ENCODE measurements at regions not wholly inside any gene's neighbourhood (a gene's known extent, or its start where the extent isn't known, plus 50 kb on each side); places are given as distances from the start of the nearest gene placed in this dataset.

DNA sequence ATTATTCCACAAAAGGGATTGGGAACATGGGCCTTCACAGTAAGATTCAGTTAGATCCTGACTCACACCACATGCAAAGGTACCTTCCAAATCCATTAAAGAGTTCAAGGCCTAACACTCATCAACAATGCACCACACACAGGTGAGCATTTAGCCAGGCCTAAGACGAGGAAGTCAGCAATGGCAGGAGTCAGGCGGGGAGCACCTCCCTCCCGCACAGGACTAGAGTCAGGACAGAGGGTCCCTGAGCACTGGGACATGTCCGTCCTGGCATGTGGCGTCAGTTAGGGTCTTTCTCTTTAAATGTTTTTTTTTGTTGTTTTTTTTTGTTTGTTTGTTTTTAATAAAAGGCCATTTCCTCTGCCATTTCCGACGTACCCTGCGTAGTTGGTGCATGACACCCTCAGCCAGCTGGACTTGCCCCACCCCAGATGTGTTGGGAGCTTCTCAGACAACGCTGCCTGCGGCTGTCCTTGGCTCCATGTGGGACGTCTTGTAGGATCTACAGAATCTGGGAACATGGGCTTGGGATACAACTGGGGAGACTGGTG, 1458.6 kb downstream of the BRD1 start:
- no peak overlapping the region for H3K4me3 Mint-ChIP-seq
- H3K9me3 Mint-ChIP-seq (ENCODE audit: insufficient read depth) = no peaks in the 10 kb centered on the region
- no peak overlapping the region for H3K27ac Mint-ChIP-seq
- ChIA-PET CTCF (no interaction called here), POLR2A (no interaction called here)
- intact Hi-C loops (cut with micrococcal nuclease) = no loop called here
- Histone ChIP-seq H3K4me2 (replicated peaks; ENCODE audit: low read depth, low read length, poor library complexity, severe bottlenecking) (no peak overlapping the region), H3K9ac (ENCODE audit: low read length) (no peak overlapping the region), H3K27ac (ENCODE audit: low read length in 2 of 2) (no peak overlapping the region), H4K20me1 (ENCODE audit: control insufficient read depth, insufficient read depth, low read length, poor library complexity, severe bottlenecking) (no peaks in the 10 kb centered on the region), H3K27me3 (replicated peaks in 1 of 4; ENCODE audit: control extremely low read depth in 1 of 4, control insufficient read depth in 3 of 4, insufficient read depth in 4 of 4, low read length in 3 of 4) (peaks cover 0 to 3% (median under 1%) of the 10 kb centered on the region in 4 experiments), H3K79me2 (ENCODE audit: control insufficient read depth, insufficient read depth, low read length) (no peaks in the 10 kb centered on the region), H3K4me1 (ENCODE audit: control insufficient read depth in 2 of 2, insufficient read depth in 2 of 2, low read length in 2 of 2) (no peaks in the 10 kb centered on the region), H3K36me3 (replicated peaks in 1 of 2; ENCODE audit: control extremely low read depth in 1 of 2, control insufficient read depth in 1 of 2, extremely low read depth in 1 of 2, insufficient read depth in 2 of 2, low read length in 1 of 2) (no peaks in the 10 kb centered on the region), H3K9me3 (ENCODE audit: control extremely low read depth in 1 of 3, control insufficient read depth in 2 of 3, insufficient read depth in 1 of 3, low read length in 2 of 3) (peaks cover 0 to 3% (median 0%) of the 10 kb centered on the region in 3 donors), H2AFZ (ENCODE audit: insufficient read depth, low read depth, low read length, poor library complexity, severe bottlenecking) (no peak overlapping the region), H3K4me3 (ENCODE audit: control extremely low read depth in 1 of 5, extremely low read depth in 1 of 5, insufficient read depth in 1 of 5, low read depth in 2 of 5, low read length in 4 of 5) (no peak overlapping the region)
- no peaks in the 10 kb centered on the region for H3K4me1 Mint-ChIP-seq
- WGBS (ENCODE audit: insufficient coverage) = 83% methylated on average over 4 of the region's 11 CpGs
- ATAC-seq (ENCODE audit: low read depth) (no peak), DNase-seq (no peak)
- H3K27me3 Mint-ChIP-seq = peaks cover 7% of the 10 kb centered on the region
- TF ChIP-seq, protein P1, sequence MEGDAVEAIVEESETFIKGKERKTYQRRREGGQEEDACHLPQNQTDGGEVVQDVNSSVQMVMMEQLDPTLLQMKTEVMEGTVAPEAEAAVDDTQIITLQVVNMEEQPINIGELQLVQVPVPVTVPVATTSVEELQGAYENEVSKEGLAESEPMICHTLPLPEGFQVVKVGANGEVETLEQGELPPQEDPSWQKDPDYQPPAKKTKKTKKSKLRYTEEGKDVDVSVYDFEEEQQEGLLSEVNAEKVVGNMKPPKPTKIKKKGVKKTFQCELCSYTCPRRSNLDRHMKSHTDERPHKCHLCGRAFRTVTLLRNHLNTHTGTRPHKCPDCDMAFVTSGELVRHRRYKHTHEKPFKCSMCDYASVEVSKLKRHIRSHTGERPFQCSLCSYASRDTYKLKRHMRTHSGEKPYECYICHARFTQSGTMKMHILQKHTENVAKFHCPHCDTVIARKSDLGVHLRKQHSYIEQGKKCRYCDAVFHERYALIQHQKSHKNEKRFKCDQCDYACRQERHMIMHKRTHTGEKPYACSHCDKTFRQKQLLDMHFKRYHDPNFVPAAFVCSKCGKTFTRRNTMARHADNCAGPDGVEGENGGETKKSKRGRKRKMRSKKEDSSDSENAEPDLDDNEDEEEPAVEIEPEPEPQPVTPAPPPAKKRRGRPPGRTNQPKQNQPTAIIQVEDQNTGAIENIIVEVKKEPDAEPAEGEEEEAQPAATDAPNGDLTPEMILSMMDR (IDR thresholded peaks at IDR 0.05) = no peak
- TF ChIP-seq EZH2 (IDR thresholded peaks at IDR 0.05; ENCODE audit: borderline replicate concordance, insufficient read depth, low read depth, low read length, poor library complexity, severe bottlenecking) = no peak

DNA sequence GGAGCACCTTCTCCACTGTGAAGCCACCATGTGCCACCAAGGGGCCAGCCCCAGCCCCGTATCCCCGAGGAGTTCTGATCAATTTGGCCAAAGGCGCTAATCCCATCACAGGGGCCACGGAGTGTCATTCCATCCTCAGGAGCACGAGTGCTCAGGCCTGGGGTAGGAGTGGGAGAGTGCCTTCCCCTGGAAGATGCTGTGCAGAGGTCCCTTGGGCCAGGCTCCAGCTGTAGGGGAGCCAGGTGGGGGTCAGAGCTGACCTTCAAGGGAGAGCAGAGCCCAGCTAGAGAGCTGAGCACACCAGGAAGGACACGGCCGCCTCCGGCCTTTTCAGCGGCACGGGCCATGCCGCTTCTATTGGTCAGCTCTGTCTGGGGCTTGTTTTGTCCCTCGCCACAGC, 1459.9 kb downstream of the BRD1 start:
- Histone ChIP-seq H3K9me3 (ENCODE audit: control extremely low read depth in 1 of 3, control insufficient read depth in 2 of 3, insufficient read depth in 1 of 3, low read length in 2 of 3) (peaks cover 0 to 3% (median 0%) of the 10 kb centered on the region in 3 donors), H3K4me1 (ENCODE audit: control insufficient read depth in 2 of 2, insufficient read depth in 2 of 2, low read length in 2 of 2) (no peaks in the 10 kb centered on the region), H3K9ac (ENCODE audit: low read length) (no peak overlapping the region), H3K4me2 (replicated peaks; ENCODE audit: low read depth, low read length, poor library complexity, severe bottlenecking) (no peak overlapping the region), H3K4me3 (ENCODE audit: control extremely low read depth in 1 of 5, extremely low read depth in 1 of 5, insufficient read depth in 1 of 5, low read depth in 2 of 5, low read length in 4 of 5) (no peak overlapping the region), H4K20me1 (ENCODE audit: control insufficient read depth, insufficient read depth, low read length, poor library complexity, severe bottlenecking) (no peaks in the 10 kb centered on the region), H3K79me2 (ENCODE audit: control insufficient read depth, insufficient read depth, low read length) (no peaks in the 10 kb centered on the region), H3K27me3 (replicated peaks in 1 of 4; ENCODE audit: control extremely low read depth in 1 of 4, control insufficient read depth in 3 of 4, insufficient read depth in 4 of 4, low read length in 3 of 4) (peaks cover 0 to 5% (median 0%) of the 10 kb centered on the region in 4 experiments), H2AFZ (ENCODE audit: insufficient read depth, low read depth, low read length, poor library complexity, severe bottlenecking) (no peak overlapping the region), H3K27ac (ENCODE audit: low read length in 2 of 2) (no peak overlapping the region), H3K36me3 (replicated peaks in 1 of 2; ENCODE audit: control extremely low read depth in 1 of 2, control insufficient read depth in 1 of 2, extremely low read depth in 1 of 2, insufficient read depth in 2 of 2, low read length in 1 of 2) (no peaks in the 10 kb centered on the region)
- intact Hi-C loops (cut with micrococcal nuclease) = no loop called here
- ChIA-PET POLR2A (no interaction called here), CTCF (no interaction called here)
- Mint-ChIP-seq H3K27me3 (peaks cover 5% of the 10 kb centered on the region), H3K4me1 (no peaks in the 10 kb centered on the region), H3K9me3 (ENCODE audit: insufficient read depth) (no peaks in the 10 kb centered on the region), H3K4me3 (no peak overlapping the region), H3K27ac (no peak overlapping the region)
- TF ChIP-seq, protein P1 (IDR thresholded peaks at IDR 0.05) = no peak
- TF ChIP-seq EZH2 (IDR thresholded peaks at IDR 0.05; ENCODE audit: borderline replicate concordance, insufficient read depth, low read depth, low read length, poor library complexity, severe bottlenecking) = no peak
- DNase-seq (no peak), ATAC-seq (ENCODE audit: low read depth) (no peak)
- WGBS (ENCODE audit: insufficient coverage) = 100% methylated on average over 8 of the region's 12 CpGs
